NT2/D1 (cell line): ENCODE measurements at regions not wholly inside any gene's neighbourhood (a gene's known extent, or its start where the extent isn't known, plus 50 kb on each side); places are given as distances from the start of the nearest gene placed in this dataset.

Experiments used
- SUZ12 ChIP-seq: IDR thresholded peaks from 2 replicates; pipeline ENCODE4 v1.6.1; 2011; ENCODE audit not compliant: insufficient read length, insufficient read depth; ENCODE audit errors: extremely low read depth
- YY1 ChIP-seq: IDR thresholded peaks from 2 replicates; pipeline ENCODE4 v1.6.1; 2011; ENCODE audit not compliant: insufficient read length, insufficient read depth
- ZNF274 ChIP-seq: IDR thresholded peaks from 2 replicates; pipeline ENCODE4 v1.6.1; 2011; ENCODE audit warnings: mild to moderate bottlenecking, low read depth, low read length

- TF ChIP-seq ZNF274 (no peak), SUZ12 (no peak), YY1 (no peak)
Observed at GRCh38 chr13:52950436-52950956, 78.1 kb upstream of the OLFM4 start.
